ENCODE measurements at regions not wholly inside any gene's neighbourhood (a gene's known extent, or its start where the extent isn't known, plus 50 kb on each side); places are given as distances from the start of the nearest gene placed in this dataset.
A peak's percentile ranks its signal among the peaks of the same experiment; 100 is the strongest.

- DNase-seq (peak; percentile 96), ATAC-seq (peak; percentile 70)
- no peak overlapping the region for H3K9ac ChIP-seq (ENCODE audit: low read length)
- CTCF ChIA-PET: no interaction called here
- H3K9me2 ChIP-seq (replicated peaks; ENCODE audit: low read length): no peaks in the 10 kb centered on the region
- no peaks in the 10 kb centered on the region for H3K27me3 ChIP-seq (ENCODE audit: low read length)
- peaks cover 31% of the 10 kb centered on the region for H3K4me1 ChIP-seq (ENCODE audit: insufficient read depth, low read length)
- TF ChIP-seq EZH2 (IDR thresholded peaks at IDR 0.05; ENCODE audit: low read length, unreplicated experiment) (no peak), EZH2phosphoT487 (IDR thresholded peaks at IDR 0.05; ENCODE audit: borderline replicate concordance, low read length) (no peak)
- intact Hi-C loops (cut with micrococcal nuclease): loop anchor here (2.0 kb wide), 1 partner anchor 122 kb away; no protein-coding TSS in a partner anchor
- BruUV-seq (replicated peaks): no TSS peak
- no peaks in the 10 kb centered on the region for H3F3A ChIP-seq (ENCODE audit: low read length, unreplicated experiment)
- POLR2A ChIA-PET (ENCODE audit: unreplicated experiment): no interaction called here
- H3K9me3 ChIP-seq (ENCODE audit: low read length): no peaks in the 10 kb centered on the region
- peak overlapping the region; percentile 75 for H3K4me2 ChIP-seq (ENCODE audit: low read length)
- no peak overlapping the region for H2AFZ ChIP-seq (ENCODE audit: low read length)
- no peaks in the 10 kb centered on the region for H3K79me2 ChIP-seq (ENCODE audit: low read length)
- H4K20me1 ChIP-seq (ENCODE audit: low read length): no peaks in the 10 kb centered on the region
- H3K36me3 ChIP-seq (ENCODE audit: low read depth, low read length): no peaks in the 10 kb centered on the region
- peak overlapping the region; percentile 68 for H3K27ac ChIP-seq (ENCODE audit: low read length)
- peak overlapping the region; percentile 34; the same call in 1 of the 2 replicates for H3K4me3 ChIP-seq (ENCODE audit: low read length)
These were observed 123.1 kb upstream of the STXBP5 start for GRCh38 chr6:147081076-147081609.

DNA sequence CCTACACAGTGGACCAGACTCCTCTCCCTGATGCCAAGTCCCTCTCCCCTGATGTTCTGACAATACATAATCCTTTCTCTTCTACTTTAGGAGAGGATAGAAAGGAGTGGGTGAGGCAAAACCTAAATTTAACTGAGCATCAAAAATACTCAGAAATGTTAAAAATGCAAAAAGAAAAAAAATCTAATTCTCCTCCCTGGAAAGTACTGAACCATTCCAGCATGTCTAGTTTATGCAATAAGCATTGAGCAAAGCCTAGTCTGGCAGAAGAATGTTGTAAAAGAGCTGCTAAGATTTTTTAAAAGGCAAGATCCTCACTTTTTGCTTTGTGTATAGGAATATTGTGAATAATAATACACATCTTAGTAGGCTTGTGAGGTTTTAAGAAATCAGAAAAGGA, 116.6 kb upstream of the STXBP5 start:
- intact Hi-C loops (cut with micrococcal nuclease): no loop called here
- H3K9me2 ChIP-seq (replicated peaks; ENCODE audit: low read length): no peaks in the 10 kb centered on the region
- no peak overlapping the region for H3K4me2 ChIP-seq (ENCODE audit: low read length)
- no peak overlapping the region for H3K4me3 ChIP-seq (ENCODE audit: low read length)
- H3K27ac ChIP-seq (ENCODE audit: low read length): no peak overlapping the region
- ATAC-seq (no peak), DNase-seq (no peak)
- TF ChIP-seq, protein P1, sequence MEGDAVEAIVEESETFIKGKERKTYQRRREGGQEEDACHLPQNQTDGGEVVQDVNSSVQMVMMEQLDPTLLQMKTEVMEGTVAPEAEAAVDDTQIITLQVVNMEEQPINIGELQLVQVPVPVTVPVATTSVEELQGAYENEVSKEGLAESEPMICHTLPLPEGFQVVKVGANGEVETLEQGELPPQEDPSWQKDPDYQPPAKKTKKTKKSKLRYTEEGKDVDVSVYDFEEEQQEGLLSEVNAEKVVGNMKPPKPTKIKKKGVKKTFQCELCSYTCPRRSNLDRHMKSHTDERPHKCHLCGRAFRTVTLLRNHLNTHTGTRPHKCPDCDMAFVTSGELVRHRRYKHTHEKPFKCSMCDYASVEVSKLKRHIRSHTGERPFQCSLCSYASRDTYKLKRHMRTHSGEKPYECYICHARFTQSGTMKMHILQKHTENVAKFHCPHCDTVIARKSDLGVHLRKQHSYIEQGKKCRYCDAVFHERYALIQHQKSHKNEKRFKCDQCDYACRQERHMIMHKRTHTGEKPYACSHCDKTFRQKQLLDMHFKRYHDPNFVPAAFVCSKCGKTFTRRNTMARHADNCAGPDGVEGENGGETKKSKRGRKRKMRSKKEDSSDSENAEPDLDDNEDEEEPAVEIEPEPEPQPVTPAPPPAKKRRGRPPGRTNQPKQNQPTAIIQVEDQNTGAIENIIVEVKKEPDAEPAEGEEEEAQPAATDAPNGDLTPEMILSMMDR (conservative IDR thresholded peaks at IDR 0.05; ENCODE audit: low read depth, low read length): no peak
- TF ChIP-seq EZH2phosphoT487 (IDR thresholded peaks at IDR 0.05; ENCODE audit: borderline replicate concordance, low read length) (no peak), EZH2 (IDR thresholded peaks at IDR 0.05; ENCODE audit: low read length, unreplicated experiment) (no peak)
- no peaks in the 10 kb centered on the region for H3K9me3 ChIP-seq (ENCODE audit: low read length)
- no TSS peak for BruUV-seq (replicated peaks)
- no peaks in the 10 kb centered on the region for H3K27me3 ChIP-seq (ENCODE audit: low read length)
- no peaks in the 10 kb centered on the region for H3F3A ChIP-seq (ENCODE audit: low read length, unreplicated experiment)
- ChIA-PET POLR2A (ENCODE audit: unreplicated experiment) (no interaction called here), CTCF (no interaction called here)
- H3K9ac ChIP-seq (ENCODE audit: low read length): no peak overlapping the region
- no peak overlapping the region for H2AFZ ChIP-seq (ENCODE audit: low read length)
- H3K79me2 ChIP-seq (ENCODE audit: low read length): no peaks in the 10 kb centered on the region
- no peaks in the 10 kb centered on the region for H4K20me1 ChIP-seq (ENCODE audit: low read length)
- no peaks in the 10 kb centered on the region; the same call in 1 of the 2 replicates for H3K36me3 ChIP-seq (ENCODE audit: low read depth, low read length)
- peaks cover 7% of the 10 kb centered on the region for H3K4me1 ChIP-seq (ENCODE audit: insufficient read depth, low read length)

GRCh38 chr6:147088861-147089260, 115.4 kb upstream of the STXBP5 start:
- Histone ChIP-seq H4K20me1 (ENCODE audit: low read length) (no peaks in the 10 kb centered on the region), H3K27me3 (ENCODE audit: low read length) (no peaks in the 10 kb centered on the region), H3F3A (ENCODE audit: low read length, unreplicated experiment) (no peaks in the 10 kb centered on the region), H3K4me3 (ENCODE audit: low read length) (no peak overlapping the region), H3K9ac (ENCODE audit: low read length) (no peak overlapping the region), H2AFZ (ENCODE audit: low read length) (no peak overlapping the region), H3K4me1 (ENCODE audit: insufficient read depth, low read length) (no peaks in the 10 kb centered on the region), H3K27ac (ENCODE audit: low read length) (no peak overlapping the region), H3K4me2 (ENCODE audit: low read length) (no peak overlapping the region), H3K79me2 (ENCODE audit: low read length) (no peaks in the 10 kb centered on the region), H3K9me3 (ENCODE audit: low read length) (no peaks in the 10 kb centered on the region), H3K36me3 (ENCODE audit: low read depth, low read length) (no peaks in the 10 kb centered on the region; the same call in 1 of the 2 replicates), H3K9me2 (replicated peaks; ENCODE audit: low read length) (no peaks in the 10 kb centered on the region)
- intact Hi-C loops (cut with micrococcal nuclease): no loop called here
- TF ChIP-seq EZH2phosphoT487 (IDR thresholded peaks at IDR 0.05; ENCODE audit: borderline replicate concordance, low read length) (no peak), EZH2 (IDR thresholded peaks at IDR 0.05; ENCODE audit: low read length, unreplicated experiment) (no peak)
- TF ChIP-seq, protein P1 (conservative IDR thresholded peaks at IDR 0.05; ENCODE audit: low read depth, low read length): no peak
- BruUV-seq (replicated peaks): no TSS peak
- ChIA-PET POLR2A (ENCODE audit: unreplicated experiment) (no interaction called here), CTCF (no interaction called here)
- no peak for ATAC-seq
- no peak for DNase-seq

Data from PC-3 (cell line).